Endothelial cell of umbilical vein (primary cell): ENCODE measurements at regions not wholly inside any gene's neighbourhood (a gene's known extent, or its start where the extent isn't known, plus 50 kb on each side); places are given as distances from the start of the nearest gene placed in this dataset.

Experiments
- EZH2 ChIP-seq: IDR thresholded peaks from 2 replicates; pipeline ENCODE4 v1.6.1; 2012; ENCODE audit warnings: borderline replicate concordance, low read depth, mild to moderate bottlenecking, moderate library complexity, low read length, inconsistent platforms; ENCODE audit not compliant: severe bottlenecking
- POLR2A ChIP-seq: IDR thresholded peaks from 2 replicates; pipeline ENCODE4 v1.6.1; 2012; ENCODE audit warnings: low read depth, mild to moderate bottlenecking, control low read depth, low read length
- TF ChIP-seq, protein P1 (sequence below), 2 donors: IDR thresholded peaks; 1 replicate in 1 of 2; 2 replicates in 1 of 2; pipeline ENCODE4 v1.5.1; 2011; ENCODE audit warnings: low read length in 2 of 2, mild to moderate bottlenecking in 2 of 2, moderate library complexity in 2 of 2, control low read depth in 1 of 2, inconsistent platforms in 1 of 2, low read depth in 1 of 2; ENCODE audit not compliant: insufficient read depth in 1 of 2; ENCODE audit errors: extremely low read depth in 1 of 2

GRCh38 chr16:18024611-18025010 lies 311.9 kb downstream of the NPIPA8 start:
- TF ChIP-seq, protein P1, sequence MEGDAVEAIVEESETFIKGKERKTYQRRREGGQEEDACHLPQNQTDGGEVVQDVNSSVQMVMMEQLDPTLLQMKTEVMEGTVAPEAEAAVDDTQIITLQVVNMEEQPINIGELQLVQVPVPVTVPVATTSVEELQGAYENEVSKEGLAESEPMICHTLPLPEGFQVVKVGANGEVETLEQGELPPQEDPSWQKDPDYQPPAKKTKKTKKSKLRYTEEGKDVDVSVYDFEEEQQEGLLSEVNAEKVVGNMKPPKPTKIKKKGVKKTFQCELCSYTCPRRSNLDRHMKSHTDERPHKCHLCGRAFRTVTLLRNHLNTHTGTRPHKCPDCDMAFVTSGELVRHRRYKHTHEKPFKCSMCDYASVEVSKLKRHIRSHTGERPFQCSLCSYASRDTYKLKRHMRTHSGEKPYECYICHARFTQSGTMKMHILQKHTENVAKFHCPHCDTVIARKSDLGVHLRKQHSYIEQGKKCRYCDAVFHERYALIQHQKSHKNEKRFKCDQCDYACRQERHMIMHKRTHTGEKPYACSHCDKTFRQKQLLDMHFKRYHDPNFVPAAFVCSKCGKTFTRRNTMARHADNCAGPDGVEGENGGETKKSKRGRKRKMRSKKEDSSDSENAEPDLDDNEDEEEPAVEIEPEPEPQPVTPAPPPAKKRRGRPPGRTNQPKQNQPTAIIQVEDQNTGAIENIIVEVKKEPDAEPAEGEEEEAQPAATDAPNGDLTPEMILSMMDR (IDR thresholded peaks at IDR 0.05; ENCODE audit: extremely low read depth in 1 of 2, insufficient read depth in 1 of 2, low read depth in 1 of 2, low read length in 2 of 2) = no peak
- TF ChIP-seq POLR2A (no peak), EZH2 (no peak)
